ENCODE measurements at regions not wholly inside any gene's neighbourhood (a gene's known extent, or its start where the extent isn't known, plus 50 kb on each side); places are given as distances from the start of the nearest gene placed in this dataset.
"Not testable (repeated sequence)": the region's sequence is repeated elsewhere in the genome, so short reads cannot be mapped to it uniquely, and the experiment has no call there.

DNA sequence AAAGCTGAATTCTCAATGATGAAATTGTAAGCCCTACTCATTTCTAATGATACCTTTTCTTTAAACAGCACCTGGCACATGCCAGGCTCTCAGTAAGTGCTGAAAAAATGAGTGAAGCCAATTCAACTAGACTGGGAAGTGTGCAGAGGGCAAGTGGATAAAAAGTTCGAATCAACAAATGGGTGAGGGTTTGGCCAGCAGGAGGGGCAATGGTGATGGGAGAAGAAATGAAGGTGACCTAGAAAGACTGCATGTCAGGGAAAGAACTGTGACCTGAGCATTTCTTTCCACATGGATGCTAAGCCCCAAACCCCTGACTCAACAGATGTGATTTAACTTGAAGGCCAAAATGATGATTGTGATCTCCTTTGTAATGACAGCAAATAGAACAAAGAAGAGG lies 54.6 kb downstream of the DKK1 start:
- no peak for DNase-seq

DNA sequence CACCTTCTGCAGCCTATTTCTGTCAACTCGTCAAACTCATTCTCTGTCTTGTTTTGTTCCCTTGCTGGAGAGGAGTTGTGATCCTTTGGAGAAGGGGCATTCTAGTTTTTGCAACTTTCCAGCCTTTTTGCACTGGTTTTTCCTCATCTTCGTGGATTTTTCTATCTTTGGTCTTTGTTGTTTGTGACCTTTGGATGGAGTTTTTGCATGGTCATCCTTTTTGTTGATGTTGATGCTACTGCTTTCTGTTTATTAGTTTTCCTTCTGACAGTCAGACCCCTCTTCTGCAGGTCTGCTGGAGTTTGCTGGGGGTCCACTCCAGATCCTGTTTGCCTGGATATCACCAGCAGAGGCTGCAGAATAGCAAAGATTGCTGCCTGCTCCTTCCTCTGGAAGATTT lies 60.1 kb downstream of the DKK1 start:
- DNase-seq = not testable (repeated sequence)

DNA sequence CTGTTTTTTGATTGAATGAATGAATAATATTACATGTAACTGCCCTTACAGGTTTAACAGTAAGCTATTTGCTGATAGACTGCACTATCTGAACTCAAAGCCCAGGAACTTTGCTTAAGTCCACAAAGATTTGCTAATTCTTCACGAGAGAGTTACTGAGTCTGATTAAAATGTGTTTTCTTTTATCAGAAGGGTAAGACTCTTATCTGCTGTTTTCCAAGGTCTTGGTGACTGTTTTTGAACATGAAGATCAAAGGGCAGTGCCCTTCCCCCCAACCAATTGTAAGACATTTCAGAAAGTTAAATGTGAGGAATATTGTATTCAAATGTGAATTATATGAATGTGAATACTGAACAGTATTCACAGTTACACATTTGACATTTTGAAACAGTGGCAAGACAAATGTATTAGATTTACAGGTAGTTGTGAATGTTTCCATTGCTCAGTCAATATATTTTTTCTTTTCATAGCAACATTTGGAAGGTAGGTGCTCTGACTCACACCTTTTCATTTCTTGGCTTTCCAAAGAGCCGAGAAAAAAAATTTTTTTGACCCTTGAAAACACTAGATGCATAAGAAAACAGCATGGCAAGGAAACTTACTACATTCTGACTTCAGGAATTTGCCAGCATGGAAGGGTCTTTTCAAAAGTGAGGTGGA lies 62.7 kb downstream of the DKK1 start:
- DNase-seq = no peak

GRCh38 chr10:52378124-52378523 lies 64.0 kb downstream of the DKK1 start:
- no peak for DNase-seq

- no peak for DNase-seq
These were observed 65.2 kb downstream of the DKK1 start for GRCh38 chr10:52379287-52379686.

DNA sequence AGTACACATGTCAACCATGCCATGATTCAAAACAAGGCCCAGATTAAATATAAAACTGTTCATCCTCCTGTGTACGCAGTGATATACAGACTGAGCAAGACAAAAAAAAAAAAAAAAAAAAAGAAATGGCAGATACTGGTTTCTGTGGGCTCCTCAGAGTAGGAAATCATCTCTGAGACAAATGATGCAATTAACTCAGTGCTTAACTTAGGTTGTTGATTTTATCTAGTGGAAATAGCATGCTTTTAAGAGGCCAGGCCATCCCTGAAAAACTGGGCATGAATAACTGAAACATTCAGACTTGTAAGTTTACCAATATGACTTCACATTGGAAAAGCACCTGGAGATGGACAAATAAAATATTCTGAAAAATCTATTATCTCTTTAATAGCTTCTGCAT lies 69.0 kb downstream of the DKK1 start:
- no peak for DNase-seq

DNA sequence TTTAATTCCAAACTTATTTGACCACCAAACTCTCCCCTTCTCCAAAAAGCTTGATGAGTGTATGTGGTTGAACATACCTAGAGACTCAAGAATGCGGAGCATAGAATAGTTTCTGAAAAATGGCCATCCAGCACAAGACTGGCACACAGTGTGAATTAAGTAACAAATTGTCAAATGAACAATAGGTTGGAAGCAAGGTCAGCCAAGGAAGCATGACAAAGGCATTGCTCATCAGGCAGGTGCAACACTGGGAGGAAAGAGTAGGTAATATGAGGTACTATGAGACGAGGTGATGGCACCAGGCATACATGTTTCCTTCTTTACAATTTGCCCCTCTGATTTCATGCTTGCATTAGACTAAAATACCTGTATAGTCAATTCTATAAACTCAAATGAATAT lies 73.7 kb downstream of the DKK1 start:
- DNase-seq = no peak

- DNase-seq = no peak
These were observed 76.3 kb downstream of the DKK1 start for GRCh38 chr10:52390388-52390787.

- no peak for DNase-seq
These were observed 78.0 kb downstream of the DKK1 start for GRCh38 chr10:52391927-52392602.

GRCh38 chr10:52394246-52394645 lies 80.2 kb downstream of the DKK1 start:
- no peak for DNase-seq

GRCh38 chr10:52400562-52400961 lies 86.5 kb downstream of the DKK1 start:
- DNase-seq = no peak

GRCh38 chr10:52403801-52404200 lies 89.7 kb downstream of the DKK1 start:
- DNase-seq = not testable (repeated sequence)

DNA sequence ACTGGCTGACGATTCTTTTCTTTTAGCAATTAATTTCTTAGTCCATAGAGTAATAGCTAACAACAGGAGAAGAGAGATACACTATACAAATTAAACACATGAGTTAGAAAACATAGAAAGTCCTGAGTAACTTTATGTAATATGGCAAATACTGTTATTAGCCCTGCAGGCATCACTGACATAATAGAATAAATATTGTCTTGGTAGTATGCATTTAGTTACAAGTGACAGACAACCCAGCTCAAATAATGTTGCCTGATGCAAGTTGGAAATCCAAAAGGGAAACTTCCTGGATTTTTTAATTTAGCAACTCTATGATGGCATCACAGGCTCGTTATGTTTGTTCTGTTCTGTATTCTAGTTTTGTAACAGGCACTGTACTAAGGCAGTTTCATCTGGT lies 95.1 kb downstream of the DKK1 start:
- no peak for DNase-seq

DNA sequence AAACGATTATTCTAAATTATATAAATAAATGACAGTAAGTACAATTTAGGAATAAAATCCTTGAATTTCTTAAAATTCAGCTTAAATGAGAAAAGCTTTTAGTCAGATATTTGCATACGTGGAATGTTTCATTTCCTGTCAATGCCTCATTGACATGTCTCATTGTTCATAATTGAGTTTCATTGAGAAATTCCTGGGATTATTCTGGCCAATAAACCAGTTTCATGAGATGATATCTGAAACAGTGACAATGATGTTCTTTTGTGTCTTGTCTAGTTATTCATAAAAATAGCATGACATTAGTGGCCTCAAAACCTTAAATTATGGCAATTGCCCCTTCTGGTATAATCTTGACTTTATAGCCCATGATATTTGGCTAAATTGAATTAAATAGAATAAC lies 95.8 kb downstream of the DKK1 start:
- no peak for DNase-seq

DNA sequence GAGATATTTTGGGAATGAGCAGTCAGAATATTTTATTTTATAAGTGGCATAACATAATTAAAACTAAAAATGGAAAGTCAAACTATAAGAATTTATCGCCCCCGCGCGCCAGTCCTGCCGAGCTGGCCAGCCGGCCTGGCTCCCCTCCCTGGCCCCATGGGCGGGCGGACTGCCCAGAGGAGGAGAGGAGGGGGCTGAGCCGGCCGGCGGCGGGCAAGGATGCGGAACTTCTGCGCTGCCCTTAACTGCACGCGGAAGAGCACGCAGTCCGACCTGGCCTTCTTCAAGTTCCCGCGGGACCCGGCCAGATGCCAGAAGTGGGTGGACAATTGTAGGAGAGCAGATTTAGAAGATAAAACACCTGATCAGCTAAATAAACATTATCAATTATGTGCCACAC lies 96.8 kb downstream of the DKK1 start:
- no peak for DNase-seq

DNA sequence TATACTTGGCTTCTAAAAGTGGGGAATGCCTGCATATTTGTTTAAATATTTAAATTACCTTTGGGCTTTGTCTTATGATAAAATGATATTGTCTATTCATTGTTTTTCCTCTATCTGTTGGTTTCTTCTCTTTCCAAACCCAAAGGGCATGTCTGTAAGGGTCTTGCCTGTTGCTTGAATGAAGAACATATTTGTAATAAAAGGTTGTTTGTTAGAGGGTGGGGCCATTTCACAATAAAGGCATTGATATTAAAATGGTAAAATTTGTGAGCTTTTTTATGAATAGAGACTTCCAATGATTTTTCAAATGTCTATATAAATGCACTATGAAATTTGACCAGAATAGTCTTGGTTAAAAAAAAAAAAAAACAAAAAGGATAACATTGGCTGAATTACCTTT lies 105.2 kb downstream of the DKK1 start:
- DNase-seq = no peak

DNA sequence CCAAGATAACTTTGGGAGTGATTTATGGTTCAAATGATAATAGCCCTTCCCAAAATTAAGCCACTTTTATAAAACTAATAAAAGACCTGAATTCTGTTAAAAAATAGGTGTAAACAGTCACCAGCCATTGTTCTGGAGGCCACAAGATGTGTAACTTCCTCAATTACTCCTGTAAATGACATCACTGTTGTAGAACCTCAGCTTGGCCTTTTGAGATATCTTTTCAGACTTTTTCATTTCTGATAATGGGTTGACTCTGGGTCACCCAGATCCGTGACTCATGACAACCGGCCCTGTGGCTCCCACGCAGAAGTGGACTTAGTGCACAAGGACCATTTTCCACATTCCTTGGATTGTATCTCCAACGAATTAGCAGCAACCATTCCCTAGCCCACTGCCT lies 106.6 kb downstream of the DKK1 start:
- no peak for DNase-seq

DNA sequence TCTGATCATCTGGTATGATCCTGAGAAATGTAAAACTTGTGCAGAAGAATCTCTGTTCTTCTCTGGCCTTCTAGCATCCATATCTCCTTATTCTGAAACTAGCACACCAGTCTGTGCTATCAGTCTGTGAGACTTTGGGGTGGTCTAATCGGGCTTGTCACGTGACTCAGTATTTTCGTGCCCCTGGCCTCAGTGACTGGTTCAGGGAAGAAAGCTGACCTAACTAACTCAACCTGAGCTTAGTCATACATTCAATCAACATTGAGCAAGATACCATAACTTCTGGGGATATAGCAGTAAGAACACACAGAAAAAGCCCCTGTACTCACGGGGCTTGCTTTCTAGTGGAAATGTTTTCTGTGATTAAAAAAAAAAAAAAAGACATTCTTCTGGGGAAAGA lies 109.3 kb downstream of the DKK1 start:
- no peak for DNase-seq

GRCh38 chr10:52424341-52424740 lies 110.3 kb downstream of the DKK1 start:
- no peak for DNase-seq

- no peak for DNase-seq
These were observed 120.7 kb downstream of the DKK1 start for GRCh38 chr10:52434734-52435133.

DNA sequence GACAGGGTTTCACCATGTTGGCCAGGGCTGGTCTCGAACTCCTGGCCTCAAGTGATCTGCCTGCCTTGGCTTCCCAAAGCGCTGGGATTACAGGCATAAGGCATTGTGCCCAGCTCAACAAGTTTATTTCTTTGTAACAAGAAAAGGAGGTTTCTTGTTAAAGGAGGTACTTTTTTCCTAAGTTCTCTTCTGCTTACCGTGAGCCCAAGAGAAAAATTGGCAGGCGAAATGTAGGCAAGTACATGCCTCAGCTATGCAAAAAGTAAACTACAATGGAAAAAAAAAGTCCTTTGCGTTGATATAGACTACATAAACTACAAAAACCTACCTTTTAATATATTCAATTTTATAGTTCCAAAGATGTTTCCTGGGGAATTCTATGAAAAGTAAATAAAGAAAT lies 122.6 kb downstream of the DKK1 start:
- DNase-seq = no peak

GRCh38 chr10:52437205-52437646 lies 123.1 kb downstream of the DKK1 start:
- DNase-seq = peak; percentile 54

DNA sequence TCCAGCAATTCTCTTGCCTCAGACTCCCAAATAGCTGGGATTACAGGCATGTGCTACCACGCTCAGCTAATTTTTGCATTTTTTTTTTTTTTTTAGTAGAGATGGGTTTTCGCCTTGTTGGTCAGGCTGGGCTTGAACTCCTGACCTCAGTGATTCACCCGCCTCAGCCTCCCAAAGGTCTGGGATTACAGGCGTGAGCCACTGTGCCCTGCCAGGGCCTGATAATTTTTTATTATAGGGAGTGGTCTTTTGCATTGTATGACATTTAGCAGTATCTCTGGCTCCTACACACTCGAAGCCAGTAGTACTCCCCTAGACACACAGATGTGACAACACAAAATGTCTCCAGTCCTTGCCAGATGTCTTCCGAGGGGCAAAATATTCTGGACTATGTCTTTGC lies 124.0 kb downstream of the DKK1 start:
- no peak for DNase-seq

DNA sequence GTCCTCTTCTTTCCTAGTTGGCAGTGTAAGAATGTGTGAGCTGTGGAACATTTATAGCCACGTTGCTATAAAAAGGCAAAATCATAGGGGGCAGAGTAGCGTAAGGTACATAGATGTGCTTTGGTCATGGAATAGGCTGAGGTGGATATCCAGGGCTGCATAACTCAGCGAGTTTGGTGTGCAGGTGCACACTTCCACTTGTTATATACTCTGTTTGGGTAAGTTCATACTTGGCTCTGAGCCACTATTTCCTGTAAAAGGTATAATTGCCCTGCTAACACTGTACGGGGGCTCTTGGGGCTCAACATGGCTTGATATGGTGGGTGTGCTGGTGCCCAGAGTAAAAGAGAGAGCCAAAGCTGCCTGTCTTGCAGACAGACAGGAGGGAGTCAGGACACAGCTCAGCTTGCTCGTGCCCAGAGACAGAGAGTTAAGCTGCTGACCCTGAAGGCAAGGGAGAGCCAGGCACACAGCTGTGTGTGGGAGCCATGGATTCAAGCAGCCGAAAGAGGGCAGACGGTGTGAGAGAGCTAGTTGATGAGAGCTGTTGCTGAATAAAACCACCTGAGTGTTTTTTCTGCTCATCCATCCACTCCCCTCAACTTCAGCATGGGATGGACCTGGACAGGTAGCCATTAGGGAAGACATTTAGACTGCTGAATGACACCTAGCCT lies 126.7 kb downstream of the DKK1 start:
- DNase-seq = peak; percentile 78
